ENCODE measurements at regions not wholly inside any gene's neighbourhood (a gene's known extent, or its start where the extent isn't known, plus 50 kb on each side); places are given as distances from the start of the nearest gene placed in this dataset.

- ATAC-seq, result no peak
Observed at GRCh38 chr18:72197591-72197990, 346.6 kb downstream of the CBLN2 start.

GRCh38 chr18:72194072-72194471 lies 350.1 kb downstream of the CBLN2 start:
- Histone ChIP-seq H4K20me1 (ENCODE audit: insufficient read depth) (no peaks in the 10 kb centered on the region), H3K4me3 (replicated peaks in 1 of 2; ENCODE audit: low read depth in 1 of 2, low read length in 2 of 2) (no peak overlapping the region), H3K27me3 (ENCODE audit: insufficient read depth, low read length) (no peaks in the 10 kb centered on the region), H3K4me2 (ENCODE audit: low read length) (no peak overlapping the region), H3K9me2 (ENCODE audit: insufficient read depth) (no peaks in the 10 kb centered on the region), H3K4me1 (ENCODE audit: control insufficient read depth in 1 of 2, insufficient read depth in 2 of 2, low read length in 2 of 2) (no peaks in the 10 kb centered on the region), H3K79me2 (ENCODE audit: insufficient read depth, low read length) (no peaks in the 10 kb centered on the region), H3K36me3 (ENCODE audit: control insufficient read depth in 1 of 2, insufficient read depth in 2 of 2, low read length in 2 of 2) (no peaks in the 10 kb centered on the region), H2AFZ (ENCODE audit: low read depth, low read length, poor library complexity, severe bottlenecking) (no peak overlapping the region), H3K27ac (ENCODE audit: low read depth, low read length) (no peak overlapping the region), H3K9ac (ENCODE audit: low read length) (no peak overlapping the region), H3K9me3 (ENCODE audit: control insufficient read depth in 1 of 2, insufficient read depth in 1 of 2, low read depth in 1 of 2, low read length in 2 of 2) (peaks cover 5 to 13% of the 10 kb centered on the region in 2 experiments; a peak in 2 of 4 replicates)
- CTCF ChIA-PET, result no interaction called here
- RAD21 ChIA-PET (ENCODE audit: low non-redundant PET in 1 of 2, low total read pairs in 2 of 2, uncharacterized antibody in 2 of 2, unreplicated experiment in 2 of 2), result no interaction called here
- intact Hi-C loops (cut with micrococcal nuclease), result no loop called here
- DNase-seq (ENCODE audit: low read depth, low spot score) (no peak), ATAC-seq (no peak)
- POLR2A ChIA-PET, result no interaction called here
- no peak for TF ChIP-seq CEBPB (IDR thresholded peaks at IDR 0.05; ENCODE audit: low read depth)
- TF ChIP-seq EGR1 (IDR thresholded peaks at IDR 0.05; ENCODE audit: low read depth), result no peak
- no peak for TF ChIP-seq SP1 (IDR thresholded peaks at IDR 0.05; ENCODE audit: low read depth)
- no TSS peak for BruUV-seq (replicated peaks)

More at GRCh38 chr18:72197591-72197990, 346.6 kb downstream of the CBLN2 start:
- ChIA-PET RAD21 (ENCODE audit: low non-redundant PET in 1 of 2, low total read pairs in 2 of 2, uncharacterized antibody in 2 of 2, unreplicated experiment in 2 of 2) (no interaction called here), POLR2A (no interaction called here), CTCF (no interaction called here)
- no peaks in the 10 kb centered on the region for H3K27me3 ChIP-seq (ENCODE audit: insufficient read depth, low read length)
- no peak overlapping the region for H3K27ac ChIP-seq (ENCODE audit: low read depth, low read length)
- no peak overlapping the region for H3K4me3 ChIP-seq (replicated peaks in 1 of 2; ENCODE audit: low read depth in 1 of 2, low read length in 2 of 2)
- no peak overlapping the region for H2AFZ ChIP-seq (ENCODE audit: low read depth, low read length, poor library complexity, severe bottlenecking)
- H3K9me2 ChIP-seq (ENCODE audit: insufficient read depth), result no peaks in the 10 kb centered on the region
- no peaks in the 10 kb centered on the region for H3K79me2 ChIP-seq (ENCODE audit: insufficient read depth, low read length)
- intact Hi-C loops (cut with micrococcal nuclease), result no loop called here
- TF ChIP-seq ZBTB33 (IDR thresholded peaks at IDR 0.05; ENCODE audit: extremely low read depth, insufficient replicate concordance, low read length) (no peak), POLR2AphosphoS5 (IDR thresholded peaks at IDR 0.05; ENCODE audit: low read depth, low read length) (no peak), JUND (IDR thresholded peaks at IDR 0.05) (no peak), CEBPB (IDR thresholded peaks at IDR 0.05; ENCODE audit: low read depth) (no peak)
- H3K4me2 ChIP-seq (ENCODE audit: low read length), result no peak overlapping the region
- H3K4me1 ChIP-seq (ENCODE audit: control insufficient read depth in 1 of 2, insufficient read depth in 2 of 2, low read length in 2 of 2), result no peaks in the 10 kb centered on the region
- no TSS peak for BruUV-seq (replicated peaks)
- DNase-seq (ENCODE audit: low read depth, low spot score), result no peak
- H3K9me3 ChIP-seq (ENCODE audit: control insufficient read depth in 1 of 2, insufficient read depth in 1 of 2, low read depth in 1 of 2, low read length in 2 of 2), result peaks cover 9 to 13% of the 10 kb centered on the region in 2 experiments; a peak in 2 of 4 replicates
- H3K9ac ChIP-seq (ENCODE audit: low read length), result no peak overlapping the region
- H4K20me1 ChIP-seq (ENCODE audit: insufficient read depth), result no peaks in the 10 kb centered on the region
- H3K36me3 ChIP-seq (ENCODE audit: control insufficient read depth in 1 of 2, insufficient read depth in 2 of 2, low read length in 2 of 2), result no peaks in the 10 kb centered on the region

Data from HCT116 (cell line).